GM12801 (cell line): ENCODE measurements at regions not wholly inside any gene's neighbourhood (a gene's known extent, or its start where the extent isn't known, plus 50 kb on each side); places are given as distances from the start of the nearest gene placed in this dataset.

Source experiments
- TF ChIP-seq, protein P1 (sequence below): IDR thresholded peaks from one replicate; pipeline ENCODE4 v1.5.1; 2011; ENCODE audit warnings: control low read depth; ENCODE audit not compliant: insufficient read length; ENCODE audit errors: extremely low read depth

- TF ChIP-seq, protein P1, sequence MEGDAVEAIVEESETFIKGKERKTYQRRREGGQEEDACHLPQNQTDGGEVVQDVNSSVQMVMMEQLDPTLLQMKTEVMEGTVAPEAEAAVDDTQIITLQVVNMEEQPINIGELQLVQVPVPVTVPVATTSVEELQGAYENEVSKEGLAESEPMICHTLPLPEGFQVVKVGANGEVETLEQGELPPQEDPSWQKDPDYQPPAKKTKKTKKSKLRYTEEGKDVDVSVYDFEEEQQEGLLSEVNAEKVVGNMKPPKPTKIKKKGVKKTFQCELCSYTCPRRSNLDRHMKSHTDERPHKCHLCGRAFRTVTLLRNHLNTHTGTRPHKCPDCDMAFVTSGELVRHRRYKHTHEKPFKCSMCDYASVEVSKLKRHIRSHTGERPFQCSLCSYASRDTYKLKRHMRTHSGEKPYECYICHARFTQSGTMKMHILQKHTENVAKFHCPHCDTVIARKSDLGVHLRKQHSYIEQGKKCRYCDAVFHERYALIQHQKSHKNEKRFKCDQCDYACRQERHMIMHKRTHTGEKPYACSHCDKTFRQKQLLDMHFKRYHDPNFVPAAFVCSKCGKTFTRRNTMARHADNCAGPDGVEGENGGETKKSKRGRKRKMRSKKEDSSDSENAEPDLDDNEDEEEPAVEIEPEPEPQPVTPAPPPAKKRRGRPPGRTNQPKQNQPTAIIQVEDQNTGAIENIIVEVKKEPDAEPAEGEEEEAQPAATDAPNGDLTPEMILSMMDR: no peak
Measured at GRCh38 chr10:62534031-62534430, 159.9 kb downstream of the ZNF365 start.

DNA sequence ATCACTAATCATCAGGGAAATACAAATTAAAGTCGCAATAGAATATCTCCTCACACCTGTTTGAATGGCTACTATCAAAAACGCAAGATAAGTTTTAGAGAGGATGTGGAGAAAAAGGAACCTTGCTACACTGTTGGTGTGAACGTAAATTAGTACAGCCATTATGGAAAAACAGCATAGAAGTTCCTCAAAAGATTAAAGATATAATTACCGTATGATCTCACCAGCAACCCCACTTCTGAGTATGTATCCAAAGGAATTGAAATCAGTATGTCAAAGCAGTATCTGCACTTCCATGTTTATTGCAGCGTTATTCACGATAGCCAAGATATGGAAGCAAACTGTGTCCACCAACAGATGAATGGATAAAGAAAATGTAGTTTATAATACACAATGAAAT, 164.4 kb downstream of the ZNF365 start:
- TF ChIP-seq, protein P1: no peak

GRCh38 chr10:62540389-62540788, 166.2 kb downstream of the ZNF365 start:
- TF ChIP-seq, protein P1: no peak

- TF ChIP-seq, protein P1: no peak
Measured at GRCh38 chr10:62541811-62542210, 167.6 kb downstream of the ZNF365 start.

GRCh38 chr10:62543571-62544355, 169.6 kb downstream of the ZNF365 start:
- TF ChIP-seq, protein P1: no peak

DNA sequence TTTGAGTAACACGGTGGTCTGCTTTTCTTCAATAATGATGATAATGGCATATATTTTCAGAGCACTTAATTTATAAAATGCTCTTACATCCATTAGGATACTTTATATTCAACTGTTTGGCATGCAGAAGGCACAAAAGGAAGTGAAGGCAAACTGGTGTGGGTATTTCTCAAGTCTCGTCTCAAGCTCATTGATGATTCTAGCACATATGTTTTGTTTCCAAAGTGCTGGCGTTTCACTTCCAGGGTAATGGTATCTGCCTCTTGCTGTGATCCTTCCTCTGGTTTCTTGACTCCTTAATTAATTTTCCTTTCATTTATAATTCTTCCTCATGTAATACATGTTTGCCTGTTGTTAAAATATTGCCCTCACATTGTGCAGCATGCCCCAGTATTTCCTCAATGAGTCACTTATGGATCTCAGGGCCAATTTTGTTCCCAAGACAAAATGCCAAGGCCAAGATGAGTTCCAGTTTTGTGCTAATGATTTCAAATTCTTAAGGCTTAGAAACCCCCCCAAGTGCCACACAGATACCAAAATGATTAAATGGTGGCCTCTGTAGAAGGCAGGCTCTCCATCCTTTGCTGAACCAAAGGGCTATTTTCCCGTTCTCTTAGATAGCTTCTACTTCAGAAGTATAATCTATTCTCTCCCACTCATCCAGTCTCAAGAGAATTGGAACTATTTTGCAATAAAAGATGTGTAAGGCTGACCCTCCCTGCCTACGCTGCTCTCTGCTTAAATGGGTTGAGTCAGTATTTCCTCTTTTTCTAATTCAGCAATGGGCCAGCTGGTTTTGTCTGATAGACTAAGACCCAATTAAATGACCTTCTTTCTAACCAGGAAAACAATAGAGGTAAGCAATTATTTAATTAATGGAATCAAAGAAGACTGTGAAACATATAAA, 171.2 kb downstream of the ZNF365 start:
- TF ChIP-seq, protein P1: no peak

DNA sequence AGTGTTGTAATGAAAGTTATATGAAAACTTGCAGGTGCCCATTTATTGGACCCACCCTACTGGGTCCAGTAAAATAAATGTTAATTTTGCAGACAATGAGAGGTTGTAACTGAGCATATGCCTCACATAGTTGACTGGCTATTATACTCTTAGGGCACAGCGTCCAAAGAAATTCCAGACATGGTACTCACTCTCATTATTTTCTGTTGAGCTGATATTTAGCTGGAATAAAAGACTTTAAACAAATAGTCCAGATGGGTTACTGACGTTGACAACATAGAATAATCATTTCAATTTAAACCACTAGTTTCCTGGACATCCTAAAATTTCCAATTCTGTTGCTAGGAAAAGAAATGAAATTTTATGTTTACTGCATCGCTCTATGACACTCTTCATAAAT, 174.5 kb downstream of the ZNF365 start:
- TF ChIP-seq, protein P1: no peak
